Lower leg skin (tissue), 3 donors: ENCODE measurements at regions not wholly inside any gene's neighbourhood (a gene's known extent, or its start where the extent isn't known, plus 50 kb on each side); places are given as distances from the start of the nearest gene placed in this dataset.

ENCODE experiments used
- POLR2A ChIP-seq, 2 donors: fragments of 450-650 bp; IDR thresholded peaks; one replicate each; pipeline ENCODE4 v1.6.1; 2016 to 2017; ENCODE audit warnings: antibody characterized with exemption in 2 of 2, mild to moderate bottlenecking in 1 of 2, moderate library complexity in 1 of 2
- TF ChIP-seq, protein P1 (sequence below), 3 donors: fragments of 450-650 bp; IDR thresholded peaks; one replicate each; pipeline ENCODE4 v1.5.1; 2016; ENCODE audit warnings: antibody characterized with exemption in 3 of 3, mild to moderate bottlenecking in 3 of 3, moderate library complexity in 2 of 3

DNA sequence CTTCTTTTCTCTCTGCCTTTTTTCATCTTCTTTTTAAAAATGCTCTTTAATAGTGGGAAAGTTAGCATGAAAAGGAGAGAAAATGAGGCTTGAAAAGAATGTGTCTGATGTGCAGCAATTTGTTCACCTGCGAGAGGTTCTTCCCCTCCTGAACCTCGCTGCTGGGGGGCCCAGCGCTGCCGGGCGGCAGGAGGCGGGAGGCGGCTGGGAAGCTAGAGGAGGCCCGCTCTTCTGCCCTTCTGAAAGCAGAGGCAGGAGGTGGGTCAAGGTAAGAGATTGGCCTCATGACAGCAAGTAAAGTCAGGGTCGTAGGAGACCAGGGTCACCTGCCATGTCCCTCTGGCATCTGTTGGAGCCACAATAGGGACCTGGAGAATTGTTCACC, 78.6 kb upstream of the TNRC6C start:
- TF ChIP-seq, protein P1, sequence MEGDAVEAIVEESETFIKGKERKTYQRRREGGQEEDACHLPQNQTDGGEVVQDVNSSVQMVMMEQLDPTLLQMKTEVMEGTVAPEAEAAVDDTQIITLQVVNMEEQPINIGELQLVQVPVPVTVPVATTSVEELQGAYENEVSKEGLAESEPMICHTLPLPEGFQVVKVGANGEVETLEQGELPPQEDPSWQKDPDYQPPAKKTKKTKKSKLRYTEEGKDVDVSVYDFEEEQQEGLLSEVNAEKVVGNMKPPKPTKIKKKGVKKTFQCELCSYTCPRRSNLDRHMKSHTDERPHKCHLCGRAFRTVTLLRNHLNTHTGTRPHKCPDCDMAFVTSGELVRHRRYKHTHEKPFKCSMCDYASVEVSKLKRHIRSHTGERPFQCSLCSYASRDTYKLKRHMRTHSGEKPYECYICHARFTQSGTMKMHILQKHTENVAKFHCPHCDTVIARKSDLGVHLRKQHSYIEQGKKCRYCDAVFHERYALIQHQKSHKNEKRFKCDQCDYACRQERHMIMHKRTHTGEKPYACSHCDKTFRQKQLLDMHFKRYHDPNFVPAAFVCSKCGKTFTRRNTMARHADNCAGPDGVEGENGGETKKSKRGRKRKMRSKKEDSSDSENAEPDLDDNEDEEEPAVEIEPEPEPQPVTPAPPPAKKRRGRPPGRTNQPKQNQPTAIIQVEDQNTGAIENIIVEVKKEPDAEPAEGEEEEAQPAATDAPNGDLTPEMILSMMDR (IDR thresholded peaks at IDR 0.05) = no peak
- no peak for TF ChIP-seq POLR2A (IDR thresholded peaks at IDR 0.05)
